Muscle of leg (tissue), 3 donors: ENCODE measurements at regions not wholly inside any gene's neighbourhood (a gene's known extent, or its start where the extent isn't known, plus 50 kb on each side); places are given as distances from the start of the nearest gene placed in this dataset.

Experiments used
- DNase-seq: peaks from one replicate; pipeline ENCODE4 v3.0.0; 2013
- H3K27ac ChIP-seq: one replicate; pipeline ENCODE4 v1.5.1; 2013; ENCODE audit warnings: mild to moderate bottlenecking, low read length, control low read depth
- H3K27me3 ChIP-seq: one replicate; pipeline ENCODE4 v1.6.1; 2013; ENCODE audit warnings: low read length; ENCODE audit not compliant: control insufficient read depth, insufficient read depth
- H3K36me3 ChIP-seq: one replicate; pipeline ENCODE4 v1.6.1; 2013; ENCODE audit warnings: low read length; ENCODE audit not compliant: control insufficient read depth, insufficient read depth
- H3K4me1 ChIP-seq: one replicate; pipeline ENCODE4 v1.6.1; 2013; ENCODE audit warnings: low read length; ENCODE audit not compliant: control insufficient read depth, insufficient read depth
- H3K4me3 ChIP-seq: one replicate; pipeline ENCODE4 v1.5.1; 2013; ENCODE audit warnings: low read length, control low read depth
- H3K9me3 ChIP-seq: replicated peaks from 2 replicates; pipeline ENCODE4 v1.6.1; 2013; ENCODE audit warnings: low read depth, low read length; ENCODE audit not compliant: control insufficient read depth
- WGBS: methylation state at CpG from one replicate; pipeline ENCODE4 v1.1.5; 2013; ENCODE audit warnings: missing lambda C conversion rate; ENCODE audit not compliant: insufficient coverage; 5-methylcytosine and 5-hydroxymethylcytosine counted together

DNA sequence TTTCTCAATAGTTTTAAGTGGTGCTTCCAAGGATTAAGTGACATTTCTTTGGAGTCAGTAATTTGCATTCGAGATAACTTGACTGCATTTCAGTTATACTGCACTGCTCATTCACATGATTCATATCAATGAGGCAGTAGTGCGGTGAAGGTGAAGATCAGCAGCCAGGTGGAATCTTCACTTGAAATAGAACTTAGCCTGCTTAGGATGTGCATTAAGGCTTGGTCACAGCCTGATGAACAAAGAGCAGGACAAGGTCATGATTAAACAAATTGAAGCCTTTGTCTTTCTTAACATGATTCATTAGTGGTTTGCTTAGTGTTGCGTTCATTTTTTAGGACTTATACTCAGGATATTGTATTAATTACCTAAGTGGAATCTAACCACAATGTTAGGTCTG is 212.1 kb upstream of the GALNTL6 start:
- no peaks in the 10 kb centered on the region for H3K9me3 ChIP-seq
- no peak overlapping the region for H3K27ac ChIP-seq
- H3K36me3 ChIP-seq = no peaks in the 10 kb centered on the region
- no peak overlapping the region for H3K4me3 ChIP-seq
- H3K4me1 ChIP-seq = no peaks in the 10 kb centered on the region
- H3K27me3 ChIP-seq = no peaks in the 10 kb centered on the region
- DNase-seq = no peak
- WGBS = 100% methylated on average over 1 of the region's 3 CpGs

- Histone ChIP-seq H3K9me3 (no peaks in the 10 kb centered on the region), H3K27me3 (no peaks in the 10 kb centered on the region), H3K4me1 (no peaks in the 10 kb centered on the region), H3K36me3 (no peaks in the 10 kb centered on the region), H3K27ac (no peak overlapping the region), H3K4me3 (no peak overlapping the region)
- WGBS = no CpG with 5 or more reads among the region's 3 CpGs
- no peak for DNase-seq
These were observed 213.6 kb upstream of the GALNTL6 start for GRCh38 chr4:171599628-171600027.

DNA sequence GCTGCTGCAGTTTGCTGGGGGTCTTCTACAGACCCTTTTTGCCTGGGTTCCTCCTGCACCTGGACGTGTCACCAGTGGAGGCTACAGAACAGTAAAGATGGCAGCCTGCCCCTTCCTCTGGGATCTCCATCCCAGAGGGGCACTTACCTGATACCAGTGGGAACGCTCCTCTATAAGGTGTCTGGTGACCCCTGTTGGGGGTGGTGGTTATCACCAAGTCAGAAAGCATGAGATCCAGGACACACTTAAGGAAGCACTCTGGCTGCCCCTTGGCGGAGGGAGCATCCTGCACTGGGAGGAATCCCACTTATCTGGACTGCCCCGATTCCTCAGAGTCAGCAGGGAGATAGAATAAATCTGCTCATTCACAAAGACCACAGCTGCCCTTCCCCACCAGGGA is 218.9 kb upstream of the GALNTL6 start:
- H3K27ac ChIP-seq = no peak overlapping the region
- H3K27me3 ChIP-seq = no peaks in the 10 kb centered on the region
- 100% methylated on average over 3 of the region's 4 CpGs for WGBS
- no peak for DNase-seq
- no peaks in the 10 kb centered on the region for H3K4me1 ChIP-seq
- H3K9me3 ChIP-seq = no peaks in the 10 kb centered on the region
- H3K36me3 ChIP-seq = no peaks in the 10 kb centered on the region
- no peak overlapping the region for H3K4me3 ChIP-seq

- no peak for DNase-seq
- Histone ChIP-seq H3K36me3 (no peaks in the 10 kb centered on the region), H3K4me1 (no peaks in the 10 kb centered on the region), H3K4me3 (no peak overlapping the region), H3K27me3 (no peaks in the 10 kb centered on the region), H3K9me3 (no peaks in the 10 kb centered on the region), H3K27ac (no peak overlapping the region)
- no CpG with 5 or more reads among the region's 2 CpGs for WGBS
These were observed 222.5 kb upstream of the GALNTL6 start for GRCh38 chr4:171590716-171591115.

GRCh38 chr4:171588764-171589163 is 224.4 kb upstream of the GALNTL6 start:
- Histone ChIP-seq H3K27me3 (no peaks in the 10 kb centered on the region), H3K9me3 (no peaks in the 10 kb centered on the region), H3K27ac (no peak overlapping the region), H3K4me1 (no peaks in the 10 kb centered on the region), H3K36me3 (no peaks in the 10 kb centered on the region), H3K4me3 (no peak overlapping the region)
- no CpG with 5 or more reads among the region's 5 CpGs for WGBS
- peak; percentile 10 for DNase-seq

DNA sequence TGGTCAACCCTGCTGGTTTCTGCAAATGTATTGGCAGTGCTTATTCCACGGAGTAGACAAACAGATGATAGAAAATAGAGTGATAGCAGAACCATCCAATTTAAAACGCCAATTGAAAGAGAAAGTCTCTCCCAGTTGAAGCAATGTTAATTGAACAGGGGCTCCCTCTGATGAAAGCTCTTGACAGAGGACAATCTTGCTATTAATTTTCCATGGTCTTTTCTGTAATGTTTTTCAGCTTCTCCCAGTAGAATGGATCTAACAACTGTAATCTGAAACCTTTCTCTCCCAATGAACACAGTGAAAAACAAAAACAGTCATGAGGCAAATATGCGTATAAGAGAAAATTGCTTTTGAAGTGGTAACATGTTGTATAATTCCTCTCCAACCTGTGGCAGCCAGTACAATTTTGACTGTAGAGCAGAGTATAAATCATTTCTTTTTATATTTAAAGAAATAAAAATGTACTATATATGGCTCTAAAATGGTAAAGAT is 225.1 kb upstream of the GALNTL6 start:
- Histone ChIP-seq H3K4me3 (no peak overlapping the region), H3K4me1 (no peaks in the 10 kb centered on the region), H3K27me3 (no peaks in the 10 kb centered on the region), H3K36me3 (no peaks in the 10 kb centered on the region), H3K27ac (no peak overlapping the region), H3K9me3 (no peaks in the 10 kb centered on the region)
- WGBS = no CpG with 5 or more reads among the region's 3 CpGs
- DNase-seq = no peak

DNA sequence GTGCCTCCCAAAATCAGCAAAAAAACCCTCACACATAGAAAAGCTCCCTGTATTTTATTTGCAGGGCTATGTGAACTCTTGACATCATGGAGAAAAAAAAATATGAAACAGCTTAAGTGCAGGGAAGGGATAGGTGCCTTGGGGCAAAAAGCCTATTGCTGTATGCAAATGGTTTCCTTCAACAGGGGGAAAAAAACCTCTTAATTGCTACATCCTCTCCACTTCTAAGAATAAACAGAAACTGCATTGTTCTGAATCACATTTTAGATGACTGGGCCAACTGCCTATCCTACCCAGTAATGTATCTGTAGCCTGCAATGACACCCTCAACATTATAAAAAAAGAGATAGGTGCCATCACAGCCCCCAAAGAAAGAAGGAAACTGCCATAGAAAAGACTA is 229.4 kb upstream of the GALNTL6 start:
- DNase-seq = no peak
- Histone ChIP-seq H3K27me3 (no peaks in the 10 kb centered on the region), H3K36me3 (no peaks in the 10 kb centered on the region), H3K4me3 (no peak overlapping the region), H3K4me1 (no peaks in the 10 kb centered on the region), H3K9me3 (no peaks in the 10 kb centered on the region), H3K27ac (no peak overlapping the region)

DNA sequence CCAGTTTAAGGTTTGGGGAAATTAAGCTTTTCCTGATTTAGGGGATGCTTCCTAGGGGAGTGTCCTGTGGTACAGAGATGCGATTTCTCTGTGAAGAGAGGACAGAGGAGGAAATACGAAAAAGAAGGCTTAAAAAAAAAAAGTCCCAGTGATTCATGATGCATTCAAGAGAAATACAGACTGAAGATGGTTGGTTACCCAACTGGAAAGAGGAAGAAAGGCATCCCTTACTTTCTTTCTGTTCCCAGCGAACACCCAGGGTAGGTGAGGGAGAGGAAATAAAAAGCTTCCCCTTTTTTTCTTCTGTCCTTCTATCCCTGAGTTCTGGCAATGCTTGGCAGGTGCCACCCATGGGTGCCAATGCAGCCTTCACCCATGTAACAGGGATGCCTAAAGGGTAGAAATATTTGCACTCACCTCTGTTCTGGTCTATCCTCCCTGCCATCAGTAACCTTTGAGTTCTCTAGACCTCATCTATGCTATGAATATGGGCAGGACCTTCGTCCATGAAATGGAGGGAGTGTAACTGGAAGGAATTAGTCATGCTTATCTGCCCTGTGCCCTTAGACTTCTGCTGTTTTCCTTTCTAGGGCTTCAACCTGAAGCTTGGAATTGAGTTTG is 230.1 kb upstream of the GALNTL6 start:
- Histone ChIP-seq H3K4me1 (no peaks in the 10 kb centered on the region), H3K27me3 (no peaks in the 10 kb centered on the region), H3K36me3 (no peaks in the 10 kb centered on the region), H3K27ac (no peak overlapping the region), H3K9me3 (no peaks in the 10 kb centered on the region), H3K4me3 (no peak overlapping the region)
- 0% methylated on average over 1 of the region's 4 CpGs for WGBS
- no peak for DNase-seq

DNA sequence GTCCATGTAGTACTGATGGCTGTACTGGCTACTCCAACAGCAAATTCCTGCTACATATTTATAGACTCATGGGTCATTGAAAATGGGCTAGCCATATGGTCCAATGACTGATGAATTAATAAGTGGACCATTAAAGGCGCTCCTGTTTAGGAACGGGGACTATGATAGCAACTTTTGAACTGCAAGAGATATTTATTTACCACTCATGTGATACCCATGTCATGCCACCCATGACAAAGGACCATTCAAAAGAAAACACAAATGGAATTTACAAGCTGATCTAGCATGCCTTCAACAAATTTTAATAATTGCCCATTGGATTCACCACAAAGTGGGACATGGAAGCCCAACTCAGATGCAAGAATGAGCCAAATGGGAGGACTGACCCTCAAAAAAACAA is 240.0 kb upstream of the GALNTL6 start:
- H3K9me3 ChIP-seq = peaks cover 2% of the 10 kb centered on the region
- no CpG with 5 or more reads among the region's 2 CpGs for WGBS
- DNase-seq = no peak

DNA sequence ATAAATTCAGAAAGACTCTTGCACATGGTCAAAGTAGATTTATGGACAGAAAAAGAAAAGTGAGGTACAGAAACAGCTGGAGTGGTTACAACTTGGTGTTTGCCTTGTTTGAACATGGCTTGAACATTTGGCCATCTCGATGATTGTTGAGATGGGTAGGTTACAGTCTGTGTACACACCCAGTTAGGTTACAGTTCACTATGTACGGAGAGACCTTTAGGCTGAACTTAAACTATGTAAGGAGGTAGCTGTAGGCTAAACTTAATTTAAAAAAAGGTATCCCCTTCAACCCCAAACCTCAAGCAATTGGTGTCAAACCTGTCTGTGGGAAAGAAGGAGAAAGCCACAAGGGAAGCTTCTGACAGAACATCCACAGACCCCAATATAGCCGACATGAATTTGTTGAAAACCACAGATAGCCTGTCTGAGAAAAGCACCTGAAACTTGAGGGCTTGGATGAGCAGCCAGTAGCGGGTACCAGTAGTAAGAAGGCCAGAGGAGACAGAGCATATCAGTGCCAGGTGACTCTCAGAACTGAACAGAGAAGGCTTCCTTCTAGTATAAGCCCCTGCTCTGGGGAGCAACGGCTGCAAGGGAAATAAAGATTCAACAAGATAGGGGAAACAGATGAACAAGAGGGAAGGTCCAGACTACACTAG is 247.9 kb upstream of the GALNTL6 start:
- no peaks in the 10 kb centered on the region for H3K27me3 ChIP-seq
- 43% methylated on average over 2 of the region's 5 CpGs for WGBS

More for the DNA sequence above, 240.0 kb upstream of the GALNTL6 start:
- no peaks in the 10 kb centered on the region for H3K4me1 ChIP-seq
- no peaks in the 10 kb centered on the region for H3K27me3 ChIP-seq
- H3K36me3 ChIP-seq = no peaks in the 10 kb centered on the region
- H3K27ac ChIP-seq = no peak overlapping the region
- no peak overlapping the region for H3K4me3 ChIP-seq

More for the DNA sequence above, 247.9 kb upstream of the GALNTL6 start:
- H3K27ac ChIP-seq = no peak overlapping the region
- H3K4me1 ChIP-seq = no peaks in the 10 kb centered on the region
- no peak overlapping the region for H3K4me3 ChIP-seq
- no peak for DNase-seq
- no peaks in the 10 kb centered on the region for H3K36me3 ChIP-seq
- no peaks in the 10 kb centered on the region for H3K9me3 ChIP-seq
